ENCODE measurements at regions not wholly inside any gene's neighbourhood (a gene's known extent, or its start where the extent isn't known, plus 50 kb on each side); places are given as distances from the start of the nearest gene placed in this dataset.

- TF ChIP-seq CTCF (IDR thresholded peaks at IDR 0.05) (no peak), POLR2A (IDR thresholded peaks at IDR 0.05) (no peak)
These were observed 1095.1 kb downstream of the GALC start for GRCh38 chr14:86897704-86898513.
